Calu3 (cell line): ENCODE measurements at regions not wholly inside any gene's neighbourhood (a gene's known extent, or its start where the extent isn't known, plus 50 kb on each side); places are given as distances from the start of the nearest gene placed in this dataset.

Experiments used
- BruUV-seq: library from RNA; stranded (reverse); fragments of 400-500 nt; replicated peaks from 2 replicates; lab custom pipeline; 2021; lab: Mats Ljungman, UMichigan
- CTCF ChIA-PET: fragments of 300-600 bp; sonication (Branson Sonifier 250); formaldehyde crosslinking; loops from one replicate; lab custom pipeline; 2022; ENCODE audit warnings: antibody characterized with exemption; lab: Charles Lee
- DNase-seq: peaks from one replicate; pipeline ENCODE4 v3.0.0; 2022
- H3K27ac Mint-ChIP-seq: one replicate; pipeline ENCODE4 v1.8.0; 2022; ENCODE audit warnings: mixed read lengths; ENCODE audit not compliant: unreplicated experiment
- H3K27me3 Mint-ChIP-seq: one replicate; pipeline ENCODE4 v1.8.0; 2022; ENCODE audit warnings: mixed read lengths; ENCODE audit not compliant: unreplicated experiment
- H3K36me3 Mint-ChIP-seq: one replicate; pipeline ENCODE4 v1.8.0; 2022; ENCODE audit warnings: mild to moderate bottlenecking, moderate library complexity, mixed read lengths; ENCODE audit not compliant: insufficient read depth, unreplicated experiment
- H3K4me1 Mint-ChIP-seq: one replicate; pipeline ENCODE4 v1.8.0; 2022; ENCODE audit warnings: mild to moderate bottlenecking, low read depth, mixed read lengths; ENCODE audit not compliant: unreplicated experiment
- H3K4me3 Mint-ChIP-seq: one replicate; pipeline ENCODE4 v1.8.0; 2022; ENCODE audit warnings: mild to moderate bottlenecking, low read depth, moderate library complexity, mixed read lengths; ENCODE audit not compliant: unreplicated experiment
- H3K9me3 Mint-ChIP-seq: one replicate; pipeline ENCODE4 v1.8.0; 2022; ENCODE audit warnings: low read depth, mixed read lengths; ENCODE audit not compliant: unreplicated experiment
- CTCF ChIP-seq: fragments of 200-600 bp; IDR thresholded peaks from one replicate; pipeline ENCODE4 v1.8.0; 2022; ENCODE audit warnings: antibody characterized with exemption; ENCODE audit not compliant: unreplicated experiment
- intact Hi-C: fragments of 100-400 bp; cut with micrococcal nuclease; formaldehyde crosslinking; loops from one replicate; pipeline ENCODE4 v1.10.0; 2022; ENCODE audit not compliant: unreplicated experiment

DNA sequence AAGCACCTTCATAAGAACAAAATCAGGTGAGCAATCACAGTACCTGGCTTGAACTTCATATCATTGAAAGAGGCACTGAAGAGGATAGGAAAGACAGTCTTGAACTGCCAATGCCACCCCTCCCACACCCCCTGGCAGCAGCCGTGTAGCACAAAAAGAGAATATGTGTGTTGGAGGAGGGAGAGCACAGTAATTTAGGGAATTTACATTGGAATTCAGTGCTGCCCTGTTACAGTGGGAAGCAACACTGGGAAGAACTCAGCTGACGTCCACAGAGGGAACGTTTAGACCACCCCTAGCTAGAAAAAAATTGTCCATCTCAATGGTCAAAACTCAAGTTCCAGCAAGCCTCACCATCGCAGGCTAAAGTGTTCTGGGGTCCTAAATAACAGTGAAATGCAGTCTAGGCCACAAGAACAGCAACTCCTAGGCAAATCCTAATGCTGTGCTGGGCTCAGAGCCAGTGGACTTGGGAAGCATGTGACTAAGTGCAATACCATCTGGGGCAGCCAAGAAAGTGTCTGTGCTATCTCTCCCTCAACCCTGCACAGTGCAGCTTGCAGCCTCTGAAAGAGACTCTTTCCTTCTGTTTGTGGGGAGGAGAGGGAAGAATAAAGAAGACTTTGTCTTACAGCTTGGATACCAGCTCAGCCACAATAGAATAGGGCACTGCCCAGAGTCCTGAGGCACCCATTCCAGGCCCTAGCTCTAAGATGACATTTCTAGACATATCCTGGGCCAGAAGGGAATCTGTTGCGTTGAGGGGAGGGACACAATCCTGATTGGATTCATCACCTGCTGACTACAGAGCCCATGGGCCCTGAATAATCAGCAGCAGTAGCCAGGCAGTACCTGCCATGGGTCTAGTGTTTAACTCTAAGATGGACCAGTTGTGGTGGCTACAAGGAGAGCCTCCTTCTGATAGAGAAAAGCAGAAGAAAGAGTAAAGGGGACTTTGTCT, 62.1 kb upstream of the VLDLR start:
- DNase-seq: peak; percentile 39
- no peak overlapping the region for H3K4me3 Mint-ChIP-seq

DNA sequence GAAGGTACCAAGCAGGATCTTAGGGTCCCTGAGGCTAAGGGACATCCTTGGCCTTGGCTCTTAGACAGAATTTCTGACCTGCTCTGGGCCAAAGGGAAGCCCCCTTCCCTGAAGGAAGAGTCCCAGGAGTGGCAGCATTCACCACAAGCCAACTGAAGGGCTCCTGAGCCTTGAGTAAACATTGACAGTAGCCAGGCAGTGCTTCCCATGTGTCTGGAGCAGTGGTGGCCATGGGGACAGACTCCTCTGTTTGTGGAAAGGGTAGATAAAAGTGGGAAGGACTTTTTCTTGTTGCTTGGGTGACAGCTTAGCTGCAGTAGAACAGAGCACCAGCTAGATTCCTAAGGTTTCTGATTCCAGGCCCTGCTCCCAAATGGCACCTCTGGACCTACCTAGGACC, 61.4 kb upstream of the VLDLR start:
- BruUV-seq: no TSS peak

More for the DNA sequence above, 62.1 kb upstream of the VLDLR start:
- intact Hi-C loops: no loop called here
- CTCF ChIA-PET: no interaction called here
- no TSS peak for BruUV-seq
- no peak overlapping the region for H3K27ac Mint-ChIP-seq
- no peaks in the 10 kb centered on the region for H3K36me3 Mint-ChIP-seq
- no peak for TF ChIP-seq CTCF
- H3K27me3 Mint-ChIP-seq: no peaks in the 10 kb centered on the region
- no peaks in the 10 kb centered on the region for H3K9me3 Mint-ChIP-seq
- peaks cover 30% of the 10 kb centered on the region for H3K4me1 Mint-ChIP-seq

GRCh38 chr9:2565676-2566340, 55.8 kb upstream of the VLDLR start:
- DNase-seq: no peak
- no TSS peak for BruUV-seq
- no peaks in the 10 kb centered on the region for H3K36me3 Mint-ChIP-seq
- H3K9me3 Mint-ChIP-seq: no peaks in the 10 kb centered on the region
- no peaks in the 10 kb centered on the region for H3K27me3 Mint-ChIP-seq
- CTCF ChIA-PET: no interaction called here
- no peak for TF ChIP-seq CTCF
- peaks cover 14% of the 10 kb centered on the region for H3K4me1 Mint-ChIP-seq
- H3K4me3 Mint-ChIP-seq: no peak overlapping the region
- H3K27ac Mint-ChIP-seq: no peak overlapping the region
- intact Hi-C loops: no loop called here

More for the DNA sequence above, 61.4 kb upstream of the VLDLR start:
- Mint-ChIP-seq H3K27ac (no peak overlapping the region), H3K27me3 (no peaks in the 10 kb centered on the region), H3K4me3 (no peak overlapping the region), H3K36me3 (no peaks in the 10 kb centered on the region), H3K4me1 (peaks cover 30% of the 10 kb centered on the region), H3K9me3 (no peaks in the 10 kb centered on the region)
- TF ChIP-seq CTCF: no peak
- intact Hi-C loops: no loop called here
- no peak for DNase-seq
- CTCF ChIA-PET: no interaction called here

DNA sequence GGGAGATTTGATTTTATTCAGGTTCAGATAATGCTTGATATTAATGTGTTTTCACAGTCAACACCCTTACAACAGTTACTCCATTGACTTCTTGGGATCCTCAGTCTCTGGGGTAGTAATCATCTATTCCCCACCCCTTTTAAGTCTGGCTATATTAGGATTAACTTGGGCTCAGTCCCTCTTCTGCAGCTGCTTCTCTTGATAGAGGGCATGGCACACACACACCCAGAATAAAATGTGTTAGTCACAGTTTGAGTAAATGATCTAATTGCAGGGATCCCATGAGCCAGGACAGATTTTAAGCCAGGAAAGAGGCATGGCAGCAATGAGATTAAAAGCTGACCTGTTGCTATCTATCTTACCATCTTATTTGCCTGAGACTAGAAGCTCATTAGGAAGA, 53.7 kb upstream of the VLDLR start:
- H3K4me3 Mint-ChIP-seq: no peak overlapping the region
- H3K27me3 Mint-ChIP-seq: no peaks in the 10 kb centered on the region
- CTCF ChIA-PET: no interaction called here
- no TSS peak for BruUV-seq
- H3K36me3 Mint-ChIP-seq: no peaks in the 10 kb centered on the region
- H3K4me1 Mint-ChIP-seq: peaks cover 24% of the 10 kb centered on the region
- no peak for TF ChIP-seq CTCF
- H3K27ac Mint-ChIP-seq: no peak overlapping the region
- H3K9me3 Mint-ChIP-seq: no peaks in the 10 kb centered on the region
- no peak for DNase-seq
- intact Hi-C loops: no loop called here
